ENCODE measurements at regions not wholly inside any gene's neighbourhood (a gene's known extent, or its start where the extent isn't known, plus 50 kb on each side); places are given as distances from the start of the nearest gene placed in this dataset.

- no peak for DNase-seq (ENCODE audit: low spot score)
- H3K9me3 ChIP-seq = no peaks in the 10 kb centered on the region
- H3K4me3 ChIP-seq = no peak overlapping the region
- peaks cover 0 to 50% of the 10 kb centered on the region in 2 donors for H3K4me1 ChIP-seq
- TF ChIP-seq, protein P1, sequence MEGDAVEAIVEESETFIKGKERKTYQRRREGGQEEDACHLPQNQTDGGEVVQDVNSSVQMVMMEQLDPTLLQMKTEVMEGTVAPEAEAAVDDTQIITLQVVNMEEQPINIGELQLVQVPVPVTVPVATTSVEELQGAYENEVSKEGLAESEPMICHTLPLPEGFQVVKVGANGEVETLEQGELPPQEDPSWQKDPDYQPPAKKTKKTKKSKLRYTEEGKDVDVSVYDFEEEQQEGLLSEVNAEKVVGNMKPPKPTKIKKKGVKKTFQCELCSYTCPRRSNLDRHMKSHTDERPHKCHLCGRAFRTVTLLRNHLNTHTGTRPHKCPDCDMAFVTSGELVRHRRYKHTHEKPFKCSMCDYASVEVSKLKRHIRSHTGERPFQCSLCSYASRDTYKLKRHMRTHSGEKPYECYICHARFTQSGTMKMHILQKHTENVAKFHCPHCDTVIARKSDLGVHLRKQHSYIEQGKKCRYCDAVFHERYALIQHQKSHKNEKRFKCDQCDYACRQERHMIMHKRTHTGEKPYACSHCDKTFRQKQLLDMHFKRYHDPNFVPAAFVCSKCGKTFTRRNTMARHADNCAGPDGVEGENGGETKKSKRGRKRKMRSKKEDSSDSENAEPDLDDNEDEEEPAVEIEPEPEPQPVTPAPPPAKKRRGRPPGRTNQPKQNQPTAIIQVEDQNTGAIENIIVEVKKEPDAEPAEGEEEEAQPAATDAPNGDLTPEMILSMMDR (IDR thresholded peaks at IDR 0.05) = no peak
- H3K27me3 ChIP-seq = no peaks in the 10 kb centered on the region
- peak overlapping the region; percentile 55 to 62 for H3K27ac ChIP-seq
- no peaks in the 10 kb centered on the region for H3K36me3 ChIP-seq
Measured at GRCh38 chr10:4083509-4084003, 298.5 kb upstream of the KLF6 start.

- H3K4me3 ChIP-seq = no peak overlapping the region
Measured at GRCh38 chr10:4082861-4083260, 297.9 kb upstream of the KLF6 start.

GRCh38 chr10:4081685-4082111 lies 296.7 kb upstream of the KLF6 start:
- TF ChIP-seq, protein P1 (IDR thresholded peaks at IDR 0.05) = no peak
- no peaks in the 10 kb centered on the region for H3K9me3 ChIP-seq
- no peak overlapping the region for H3K4me3 ChIP-seq
- peaks cover 0 to 47% of the 10 kb centered on the region in 2 donors for H3K4me1 ChIP-seq
- DNase-seq (ENCODE audit: low spot score) = no peak
- no peaks in the 10 kb centered on the region for H3K27me3 ChIP-seq
- no peaks in the 10 kb centered on the region for H3K36me3 ChIP-seq
- H3K27ac ChIP-seq = peak overlapping the region; percentile 27 to 37

More at GRCh38 chr10:4082861-4083260, 297.9 kb upstream of the KLF6 start:
- Histone ChIP-seq H3K4me1 (peaks cover 0 to 50% of the 10 kb centered on the region in 2 donors), H3K27ac (peak overlapping the region; percentile 55 to 62), H3K9me3 (no peaks in the 10 kb centered on the region), H3K27me3 (no peaks in the 10 kb centered on the region), H3K36me3 (no peaks in the 10 kb centered on the region)
- DNase-seq (ENCODE audit: low spot score) = no peak
- TF ChIP-seq, protein P1 (IDR thresholded peaks at IDR 0.05) = no peak

DNA sequence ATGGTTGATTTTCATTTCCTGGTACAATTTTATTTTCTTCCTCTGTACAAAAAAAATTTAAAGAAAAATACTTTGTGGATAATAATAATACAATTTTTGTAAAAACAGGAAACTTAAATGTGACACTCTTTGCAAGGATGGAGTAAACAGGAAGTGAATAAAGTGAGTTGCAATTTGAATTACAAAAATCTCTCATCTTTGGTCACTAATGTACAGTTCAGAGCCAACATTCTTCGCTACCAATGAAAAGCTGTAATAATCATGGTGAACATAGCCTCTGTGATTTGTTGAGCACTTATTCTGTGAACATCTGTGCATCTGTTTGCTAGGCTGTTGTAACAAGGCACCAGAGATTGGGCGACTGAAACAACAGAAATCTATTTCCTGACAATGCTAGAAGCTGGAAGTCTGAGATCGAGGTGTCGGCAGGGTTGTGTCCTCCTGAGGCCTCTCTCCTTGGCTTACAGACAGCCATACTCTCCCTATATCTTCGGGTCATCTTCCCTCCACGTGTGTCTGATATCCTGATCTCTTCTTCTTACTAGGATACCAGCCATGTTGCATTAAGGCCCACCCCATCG lies 295.3 kb upstream of the KLF6 start:
- no peaks in the 10 kb centered on the region for H3K9me3 ChIP-seq
- no peak for DNase-seq (ENCODE audit: low spot score)
- H3K27ac ChIP-seq = no peak overlapping the region
- TF ChIP-seq, protein P1 (IDR thresholded peaks at IDR 0.05) = no peak
- peaks cover 0 to 34% of the 10 kb centered on the region in 2 donors for H3K4me1 ChIP-seq
- no peaks in the 10 kb centered on the region for H3K27me3 ChIP-seq
- no peaks in the 10 kb centered on the region for H3K36me3 ChIP-seq
- no peak overlapping the region for H3K4me3 ChIP-seq

GRCh38 chr10:4079803-4080202 lies 294.8 kb upstream of the KLF6 start:
- H3K27me3 ChIP-seq = no peaks in the 10 kb centered on the region
- H3K36me3 ChIP-seq = no peaks in the 10 kb centered on the region
- H3K4me1 ChIP-seq = peaks cover 0 to 38% of the 10 kb centered on the region in 2 donors
- TF ChIP-seq, protein P1 (IDR thresholded peaks at IDR 0.05) = no peak
- H3K27ac ChIP-seq = no peak overlapping the region
- H3K9me3 ChIP-seq = no peaks in the 10 kb centered on the region
- H3K4me3 ChIP-seq = no peak overlapping the region
- DNase-seq (ENCODE audit: low spot score) = no peak

- Histone ChIP-seq H3K27ac (no peak overlapping the region), H3K4me1 (peaks cover 0 to 39% of the 10 kb centered on the region in 2 donors), H3K36me3 (no peaks in the 10 kb centered on the region), H3K27me3 (no peaks in the 10 kb centered on the region), H3K4me3 (no peak overlapping the region), H3K9me3 (no peaks in the 10 kb centered on the region)
- DNase-seq (ENCODE audit: low spot score) = no peak
- TF ChIP-seq, protein P1 (IDR thresholded peaks at IDR 0.05) = no peak
Measured at GRCh38 chr10:4077804-4078203, 292.8 kb upstream of the KLF6 start.

All from right atrium auricular region (tissue), 2 donors.